ENCODE measurements at regions not wholly inside any gene's neighbourhood (a gene's known extent, or its start where the extent isn't known, plus 50 kb on each side); places are given as distances from the start of the nearest gene placed in this dataset.

DNA sequence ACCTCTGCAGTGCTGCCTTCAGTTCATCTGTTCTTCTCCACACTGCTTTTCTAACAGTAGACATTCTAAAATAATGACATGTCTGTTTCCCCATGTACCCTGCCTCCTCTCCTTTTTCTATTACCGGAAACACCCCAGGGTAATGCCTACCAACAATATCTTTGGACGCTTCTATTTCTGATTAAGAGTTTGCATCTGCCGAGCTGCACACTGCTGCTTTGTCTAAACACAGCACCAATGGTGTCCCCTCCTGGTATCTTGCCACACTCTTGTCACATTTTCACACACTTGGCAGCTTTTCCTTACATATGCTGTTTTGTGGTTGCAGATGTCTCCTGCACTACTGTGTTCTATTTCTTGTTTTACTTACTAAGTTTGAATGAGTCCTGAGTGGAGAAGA is 288.8 kb downstream of the GRIA2 start:
- DNase-seq (ENCODE audit: low spot score), result no peak

DNA sequence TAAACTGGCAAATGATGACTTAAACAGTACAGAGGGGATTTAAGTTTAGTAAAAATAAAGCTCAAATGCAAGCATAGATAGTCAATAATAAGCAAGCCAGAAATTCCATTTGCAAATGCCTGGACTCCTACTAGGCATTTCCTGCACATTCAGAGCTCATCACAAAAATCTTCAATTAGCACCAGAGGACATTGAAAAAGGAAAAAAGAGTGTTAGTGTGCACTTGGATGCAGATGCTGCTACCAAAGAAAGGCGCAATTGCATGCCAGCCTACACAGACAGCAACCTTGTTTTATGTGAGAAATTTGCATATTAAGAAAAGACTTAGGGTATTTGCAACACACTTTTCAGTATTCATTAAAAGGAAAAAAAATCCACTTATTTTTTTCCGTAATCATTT is 282.1 kb downstream of the GRIA2 start:
- DNase-seq (ENCODE audit: low spot score), result no peak

- DNase-seq (ENCODE audit: low spot score), result no peak
These were observed 239.3 kb downstream of the GRIA2 start for GRCh38 chr4:157459785-157460184.

DNA sequence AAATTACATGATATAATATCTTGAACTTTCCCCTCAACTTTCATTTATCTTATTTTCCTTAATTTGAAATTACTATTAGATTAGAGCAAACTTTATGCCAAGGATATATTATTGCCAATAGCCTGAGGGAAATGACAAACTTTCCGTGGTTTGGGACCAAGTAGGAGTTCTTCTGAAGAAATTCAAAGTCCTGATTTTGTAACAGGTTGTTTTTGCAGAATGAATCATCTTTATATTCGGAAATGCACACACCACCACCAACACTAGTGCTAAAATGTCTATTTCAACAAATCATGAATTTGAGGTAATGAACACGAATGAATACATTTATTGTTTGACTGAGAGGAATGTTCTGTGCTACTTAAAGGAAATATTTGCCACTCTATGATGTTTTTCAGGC is 226.7 kb downstream of the GRIA2 start:
- DNase-seq (ENCODE audit: low spot score), result no peak

- no peak for DNase-seq (ENCODE audit: low spot score)
These were observed 223.5 kb downstream of the GRIA2 start for GRCh38 chr4:157444014-157444413.

GRCh38 chr4:157443537-157443936 is 223.0 kb downstream of the GRIA2 start:
- DNase-seq (ENCODE audit: low spot score), result no peak

- no peak for DNase-seq (ENCODE audit: low spot score)
These were observed 205.4 kb downstream of the GRIA2 start for GRCh38 chr4:157425897-157426296.

DNA sequence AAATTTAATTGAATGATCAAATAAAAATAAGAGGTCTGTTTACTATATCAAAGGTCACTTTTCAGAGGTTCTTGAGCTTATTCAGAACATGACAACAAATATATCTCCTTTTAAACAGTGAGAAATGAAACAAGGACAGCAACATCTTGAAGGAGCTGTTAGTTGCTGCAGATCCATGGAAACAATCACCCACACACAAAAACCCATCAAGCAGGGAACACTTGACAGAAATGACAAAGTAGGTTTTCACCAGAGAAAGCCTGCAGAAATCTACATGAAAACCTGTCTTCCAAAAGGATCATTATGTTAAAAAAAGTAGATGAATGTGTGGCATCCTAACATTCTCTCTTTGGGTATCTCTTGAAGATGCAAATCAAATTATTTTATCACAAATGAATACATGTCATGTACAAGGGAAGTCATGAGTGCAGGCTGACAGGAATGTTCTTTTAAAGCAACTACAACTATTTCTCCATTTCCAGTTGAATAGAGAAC is 203.0 kb downstream of the GRIA2 start:
- no peak for DNase-seq (ENCODE audit: low spot score)

DNA sequence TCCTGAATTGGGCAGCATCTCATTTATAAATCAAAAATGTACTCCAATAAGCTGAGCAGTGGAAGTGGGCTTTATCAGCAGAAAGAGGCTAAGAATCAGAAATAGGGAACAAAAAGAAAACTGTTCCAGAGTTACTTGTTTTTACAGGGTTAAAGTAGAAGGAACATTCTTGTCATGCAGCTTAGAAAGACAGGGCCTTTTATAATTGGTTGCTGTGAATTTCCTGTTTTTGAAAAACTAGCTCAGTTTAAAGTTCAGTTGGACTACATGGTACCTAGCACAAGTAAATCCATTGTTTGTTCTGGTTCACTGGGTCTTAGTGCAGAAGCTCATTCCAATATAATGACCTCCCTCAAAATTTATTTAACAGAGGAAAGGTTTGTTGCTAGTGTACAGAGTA is 200.8 kb downstream of the GRIA2 start:
- DNase-seq (ENCODE audit: low spot score), result no peak

Data from ecto neural progenitor cell (in vitro differentiated cells).